Panc1 (cell line): ENCODE measurements at regions not wholly inside any gene's neighbourhood (a gene's known extent, or its start where the extent isn't known, plus 50 kb on each side); places are given as distances from the start of the nearest gene placed in this dataset.

Source experiments
- POLR2AphosphoS5 ChIP-seq: IDR thresholded peaks from 2 replicates; pipeline ENCODE4 v1.6.1; 2012; ENCODE audit warnings: mild to moderate bottlenecking, low read depth, low read length, moderate library complexity
- SIN3A ChIP-seq: IDR thresholded peaks from 2 replicates; pipeline ENCODE4 v1.6.1; 2012; ENCODE audit warnings: low read depth, mild to moderate bottlenecking, low read length, moderate library complexity, borderline replicate concordance; ENCODE audit not compliant: insufficient read depth
- TCF7L2 ChIP-seq: IDR thresholded peaks from 2 replicates; pipeline ENCODE4 v1.6.1; 2011; ENCODE audit warnings: mild to moderate bottlenecking, low read depth, low read length, inconsistent platforms
- TF ChIP-seq, protein P1 (sequence below), 2 experiments: IDR thresholded peaks; 2 replicates each; pipeline ENCODE4 v1.6.1; 2011 to 2012; ENCODE audit warnings: low read depth in 2 of 2, control low read depth in 1 of 2, low read length in 1 of 2, mild to moderate bottlenecking in 1 of 2, moderate library complexity in 1 of 2; ENCODE audit not compliant: insufficient read depth in 1 of 2
- TF ChIP-seq, protein P2 (sequence below): fragments of 450-650 bp; IDR thresholded peaks from 2 replicates; pipeline ENCODE4 v1.5.1; 2017; ENCODE audit warnings: mild to moderate bottlenecking

DNA sequence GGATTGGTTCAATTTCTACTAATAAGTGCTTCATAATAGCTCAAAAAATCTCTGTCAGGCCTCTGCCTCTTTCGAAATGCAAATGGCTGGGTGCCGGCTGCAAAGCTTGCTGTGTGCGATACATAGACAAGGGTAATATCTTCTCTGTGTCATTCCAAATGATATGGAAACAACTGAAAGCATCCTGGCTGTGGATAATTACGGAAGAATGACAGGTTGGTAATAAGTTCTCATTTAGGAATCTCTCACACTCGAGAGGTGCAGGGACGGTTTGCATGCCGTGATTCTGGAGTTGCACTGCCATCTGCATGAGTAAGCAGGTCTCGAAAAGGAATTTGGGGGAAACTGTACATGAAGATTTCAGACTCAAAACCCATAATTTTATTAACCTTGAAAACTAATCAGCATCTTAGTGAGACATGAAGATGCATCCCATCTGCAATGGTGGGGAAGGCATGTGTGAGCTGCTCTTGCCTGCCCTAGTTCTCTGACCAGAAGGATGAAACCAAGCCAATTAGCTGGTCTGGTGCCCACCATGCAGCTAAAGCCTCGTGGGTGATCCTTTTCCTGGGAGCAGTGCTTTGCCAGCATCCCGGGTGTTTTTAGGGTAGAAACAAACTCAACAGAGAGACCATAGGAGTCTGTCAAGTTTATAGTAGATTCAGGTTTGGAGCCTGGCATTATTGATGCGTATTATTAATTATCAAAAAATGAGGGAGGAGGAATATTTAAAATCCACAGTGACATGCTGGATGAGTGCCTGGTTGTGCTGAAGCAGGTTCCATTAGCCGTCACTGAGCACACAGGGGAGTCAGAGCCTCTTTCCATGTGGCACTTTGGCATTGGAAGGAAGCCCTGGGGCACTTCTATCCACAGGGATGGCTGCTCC lies 503.6 kb upstream of the MGMT start:
- TF ChIP-seq, protein P1, sequence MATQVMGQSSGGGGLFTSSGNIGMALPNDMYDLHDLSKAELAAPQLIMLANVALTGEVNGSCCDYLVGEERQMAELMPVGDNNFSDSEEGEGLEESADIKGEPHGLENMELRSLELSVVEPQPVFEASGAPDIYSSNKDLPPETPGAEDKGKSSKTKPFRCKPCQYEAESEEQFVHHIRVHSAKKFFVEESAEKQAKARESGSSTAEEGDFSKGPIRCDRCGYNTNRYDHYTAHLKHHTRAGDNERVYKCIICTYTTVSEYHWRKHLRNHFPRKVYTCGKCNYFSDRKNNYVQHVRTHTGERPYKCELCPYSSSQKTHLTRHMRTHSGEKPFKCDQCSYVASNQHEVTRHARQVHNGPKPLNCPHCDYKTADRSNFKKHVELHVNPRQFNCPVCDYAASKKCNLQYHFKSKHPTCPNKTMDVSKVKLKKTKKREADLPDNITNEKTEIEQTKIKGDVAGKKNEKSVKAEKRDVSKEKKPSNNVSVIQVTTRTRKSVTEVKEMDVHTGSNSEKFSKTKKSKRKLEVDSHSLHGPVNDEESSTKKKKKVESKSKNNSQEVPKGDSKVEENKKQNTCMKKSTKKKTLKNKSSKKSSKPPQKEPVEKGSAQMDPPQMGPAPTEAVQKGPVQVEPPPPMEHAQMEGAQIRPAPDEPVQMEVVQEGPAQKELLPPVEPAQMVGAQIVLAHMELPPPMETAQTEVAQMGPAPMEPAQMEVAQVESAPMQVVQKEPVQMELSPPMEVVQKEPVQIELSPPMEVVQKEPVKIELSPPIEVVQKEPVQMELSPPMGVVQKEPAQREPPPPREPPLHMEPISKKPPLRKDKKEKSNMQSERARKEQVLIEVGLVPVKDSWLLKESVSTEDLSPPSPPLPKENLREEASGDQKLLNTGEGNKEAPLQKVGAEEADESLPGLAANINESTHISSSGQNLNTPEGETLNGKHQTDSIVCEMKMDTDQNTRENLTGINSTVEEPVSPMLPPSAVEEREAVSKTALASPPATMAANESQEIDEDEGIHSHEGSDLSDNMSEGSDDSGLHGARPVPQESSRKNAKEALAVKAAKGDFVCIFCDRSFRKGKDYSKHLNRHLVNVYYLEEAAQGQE (IDR thresholded peaks at IDR 0.05; ENCODE audit: insufficient read depth in 1 of 2, low read depth in 2 of 2, low read length in 1 of 2) = no peak
- TF ChIP-seq, protein P2, sequence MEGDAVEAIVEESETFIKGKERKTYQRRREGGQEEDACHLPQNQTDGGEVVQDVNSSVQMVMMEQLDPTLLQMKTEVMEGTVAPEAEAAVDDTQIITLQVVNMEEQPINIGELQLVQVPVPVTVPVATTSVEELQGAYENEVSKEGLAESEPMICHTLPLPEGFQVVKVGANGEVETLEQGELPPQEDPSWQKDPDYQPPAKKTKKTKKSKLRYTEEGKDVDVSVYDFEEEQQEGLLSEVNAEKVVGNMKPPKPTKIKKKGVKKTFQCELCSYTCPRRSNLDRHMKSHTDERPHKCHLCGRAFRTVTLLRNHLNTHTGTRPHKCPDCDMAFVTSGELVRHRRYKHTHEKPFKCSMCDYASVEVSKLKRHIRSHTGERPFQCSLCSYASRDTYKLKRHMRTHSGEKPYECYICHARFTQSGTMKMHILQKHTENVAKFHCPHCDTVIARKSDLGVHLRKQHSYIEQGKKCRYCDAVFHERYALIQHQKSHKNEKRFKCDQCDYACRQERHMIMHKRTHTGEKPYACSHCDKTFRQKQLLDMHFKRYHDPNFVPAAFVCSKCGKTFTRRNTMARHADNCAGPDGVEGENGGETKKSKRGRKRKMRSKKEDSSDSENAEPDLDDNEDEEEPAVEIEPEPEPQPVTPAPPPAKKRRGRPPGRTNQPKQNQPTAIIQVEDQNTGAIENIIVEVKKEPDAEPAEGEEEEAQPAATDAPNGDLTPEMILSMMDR = no peak
- TF ChIP-seq SIN3A = no peak
- TF ChIP-seq POLR2AphosphoS5 = no peak
- no peak for TF ChIP-seq TCF7L2
